ENCODE measurements at regions not wholly inside any gene's neighbourhood (a gene's known extent, or its start where the extent isn't known, plus 50 kb on each side); places are given as distances from the start of the nearest gene placed in this dataset.

DNA sequence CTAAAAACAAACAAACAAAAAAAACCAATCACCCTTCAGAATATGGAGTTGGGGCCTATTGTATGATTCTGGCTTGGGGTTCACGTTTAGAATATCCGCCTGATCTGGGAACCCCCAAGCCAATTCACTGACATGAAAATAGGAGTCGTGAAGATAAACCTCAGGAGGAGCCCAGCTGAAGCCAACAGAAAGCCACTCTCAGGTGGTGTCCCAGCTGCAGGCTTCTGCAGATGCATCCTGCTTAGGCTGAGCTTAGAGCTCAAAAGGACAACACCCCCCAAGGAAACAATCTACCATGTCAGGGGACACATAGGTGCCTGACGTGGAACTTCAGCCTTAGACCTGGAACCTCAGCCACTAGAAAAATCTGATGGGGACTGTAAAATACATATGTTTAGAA lies 51.9 kb downstream of the SYNE3 start:
- TF ChIP-seq, protein P1, sequence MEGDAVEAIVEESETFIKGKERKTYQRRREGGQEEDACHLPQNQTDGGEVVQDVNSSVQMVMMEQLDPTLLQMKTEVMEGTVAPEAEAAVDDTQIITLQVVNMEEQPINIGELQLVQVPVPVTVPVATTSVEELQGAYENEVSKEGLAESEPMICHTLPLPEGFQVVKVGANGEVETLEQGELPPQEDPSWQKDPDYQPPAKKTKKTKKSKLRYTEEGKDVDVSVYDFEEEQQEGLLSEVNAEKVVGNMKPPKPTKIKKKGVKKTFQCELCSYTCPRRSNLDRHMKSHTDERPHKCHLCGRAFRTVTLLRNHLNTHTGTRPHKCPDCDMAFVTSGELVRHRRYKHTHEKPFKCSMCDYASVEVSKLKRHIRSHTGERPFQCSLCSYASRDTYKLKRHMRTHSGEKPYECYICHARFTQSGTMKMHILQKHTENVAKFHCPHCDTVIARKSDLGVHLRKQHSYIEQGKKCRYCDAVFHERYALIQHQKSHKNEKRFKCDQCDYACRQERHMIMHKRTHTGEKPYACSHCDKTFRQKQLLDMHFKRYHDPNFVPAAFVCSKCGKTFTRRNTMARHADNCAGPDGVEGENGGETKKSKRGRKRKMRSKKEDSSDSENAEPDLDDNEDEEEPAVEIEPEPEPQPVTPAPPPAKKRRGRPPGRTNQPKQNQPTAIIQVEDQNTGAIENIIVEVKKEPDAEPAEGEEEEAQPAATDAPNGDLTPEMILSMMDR (IDR thresholded peaks at IDR 0.05 in 4 of 5, conservative IDR thresholded peaks at IDR 0.05 in 1 of 5): no peak
- no peak for TF ChIP-seq POLR2A (IDR thresholded peaks at IDR 0.05)
